ENCODE measurements at regions not wholly inside any gene's neighbourhood (a gene's known extent, or its start where the extent isn't known, plus 50 kb on each side); places are given as distances from the start of the nearest gene placed in this dataset.

- WGBS, 4 donors = 28 to 54% (median 40%) methylated on average over 4 of the region's 4 CpGs
- H3K27ac ChIP-seq = no peak overlapping the region
- H3K27me3 ChIP-seq = no peaks in the 10 kb centered on the region
- no peaks in the 10 kb centered on the region for H3K4me1 ChIP-seq (replicated peaks in 1 of 2)
- H3K9me3 ChIP-seq (replicated peaks in 1 of 3) = no peaks in the 10 kb centered on the region
- no peak overlapping the region for H3K4me3 ChIP-seq
- H3K36me3 ChIP-seq (replicated peaks in 1 of 2) = no peaks in the 10 kb centered on the region
- TF ChIP-seq, protein P1, sequence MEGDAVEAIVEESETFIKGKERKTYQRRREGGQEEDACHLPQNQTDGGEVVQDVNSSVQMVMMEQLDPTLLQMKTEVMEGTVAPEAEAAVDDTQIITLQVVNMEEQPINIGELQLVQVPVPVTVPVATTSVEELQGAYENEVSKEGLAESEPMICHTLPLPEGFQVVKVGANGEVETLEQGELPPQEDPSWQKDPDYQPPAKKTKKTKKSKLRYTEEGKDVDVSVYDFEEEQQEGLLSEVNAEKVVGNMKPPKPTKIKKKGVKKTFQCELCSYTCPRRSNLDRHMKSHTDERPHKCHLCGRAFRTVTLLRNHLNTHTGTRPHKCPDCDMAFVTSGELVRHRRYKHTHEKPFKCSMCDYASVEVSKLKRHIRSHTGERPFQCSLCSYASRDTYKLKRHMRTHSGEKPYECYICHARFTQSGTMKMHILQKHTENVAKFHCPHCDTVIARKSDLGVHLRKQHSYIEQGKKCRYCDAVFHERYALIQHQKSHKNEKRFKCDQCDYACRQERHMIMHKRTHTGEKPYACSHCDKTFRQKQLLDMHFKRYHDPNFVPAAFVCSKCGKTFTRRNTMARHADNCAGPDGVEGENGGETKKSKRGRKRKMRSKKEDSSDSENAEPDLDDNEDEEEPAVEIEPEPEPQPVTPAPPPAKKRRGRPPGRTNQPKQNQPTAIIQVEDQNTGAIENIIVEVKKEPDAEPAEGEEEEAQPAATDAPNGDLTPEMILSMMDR (IDR thresholded peaks at IDR 0.05) = no peak
- TF ChIP-seq POLR2A (IDR thresholded peaks at IDR 0.05) = no peak
- no peak for DNase-seq
- intact Hi-C loops (cut with DNase I) = no loop called here
These were observed 95.7 kb downstream of the SPANXN4 start for GRCh38 chrX:143121477-143121876.

- WGBS, 4 donors = 72 to 86% (median 84%) methylated on average over 2 of the region's 2 CpGs
- H3K4me1 ChIP-seq (replicated peaks in 1 of 2) = no peaks in the 10 kb centered on the region
- no peak for DNase-seq
- TF ChIP-seq POLR2A (IDR thresholded peaks at IDR 0.05) = no peak
- TF ChIP-seq, protein P1 (IDR thresholded peaks at IDR 0.05) = no peak
- H3K9me3 ChIP-seq (replicated peaks in 1 of 3) = no peaks in the 10 kb centered on the region
- H3K27me3 ChIP-seq = peaks cover 6% of the 10 kb centered on the region
- H3K36me3 ChIP-seq (replicated peaks in 1 of 2) = no peaks in the 10 kb centered on the region
- intact Hi-C loops (cut with DNase I) = no loop called here
- H3K27ac ChIP-seq = no peak overlapping the region
- H3K4me3 ChIP-seq = no peak overlapping the region
These were observed 89.7 kb downstream of the SPANXN4 start for GRCh38 chrX:143115466-143115865.

GRCh38 chrX:143095816-143096215 lies 70.1 kb downstream of the SPANXN4 start:
- H3K9me3 ChIP-seq (replicated peaks in 1 of 3) = no peaks in the 10 kb centered on the region
- H3K36me3 ChIP-seq (replicated peaks in 1 of 2) = no peaks in the 10 kb centered on the region
- DNase-seq = no peak
- TF ChIP-seq, protein P1 (IDR thresholded peaks at IDR 0.05) = no peak
- TF ChIP-seq POLR2A (IDR thresholded peaks at IDR 0.05) = no peak
- no peak overlapping the region for H3K27ac ChIP-seq
- intact Hi-C loops (cut with DNase I) = no loop called here
- H3K4me1 ChIP-seq (replicated peaks in 1 of 2) = no peaks in the 10 kb centered on the region
- no peak overlapping the region for H3K4me3 ChIP-seq
- no peaks in the 10 kb centered on the region for H3K27me3 ChIP-seq

DNA sequence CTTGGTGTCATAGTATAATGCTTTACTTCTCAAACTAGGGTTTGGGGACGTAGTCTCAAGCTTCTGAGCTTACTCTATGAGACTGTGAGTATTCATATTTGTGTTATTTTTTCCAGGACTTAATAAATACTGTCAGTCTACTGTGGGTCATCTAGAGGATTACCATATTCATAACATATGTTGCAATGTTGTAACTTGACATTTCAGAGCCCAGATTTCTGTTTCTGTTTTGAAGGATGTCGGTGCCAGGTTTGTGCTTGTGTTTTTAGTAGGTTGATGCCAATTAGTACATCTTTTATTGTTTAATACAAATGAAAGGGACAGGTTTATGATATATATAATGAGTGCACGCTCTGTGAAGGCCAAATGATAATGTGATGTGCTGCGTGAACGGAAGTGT lies 69.6 kb downstream of the SPANXN4 start:
- intact Hi-C loops (cut with DNase I) = no loop called here
- Histone ChIP-seq H3K27me3 (no peaks in the 10 kb centered on the region), H3K27ac (no peak overlapping the region), H3K4me3 (no peak overlapping the region), H3K9me3 (replicated peaks in 1 of 3) (no peaks in the 10 kb centered on the region), H3K4me1 (replicated peaks in 1 of 2) (no peaks in the 10 kb centered on the region), H3K36me3 (replicated peaks in 1 of 2) (no peaks in the 10 kb centered on the region)
- DNase-seq = no peak
- TF ChIP-seq, protein P1 (IDR thresholded peaks at IDR 0.05) = no peak
- TF ChIP-seq POLR2A (IDR thresholded peaks at IDR 0.05) = no peak
- WGBS, 4 donors = 51 to 63% (median 54%) methylated on average over 5 of the region's 5 CpGs
